ENCODE measurements at regions not wholly inside any gene's neighbourhood (a gene's known extent, or its start where the extent isn't known, plus 50 kb on each side); places are given as distances from the start of the nearest gene placed in this dataset.
"Not testable (repeated sequence)": the region's sequence is repeated elsewhere in the genome, so short reads cannot be mapped to it uniquely, and the experiment has no call there.

GRCh38 chr1:213790565-213790964 lies 197.2 kb upstream of the PROX1 start:
- DNase-seq (ENCODE audit: low spot score) = no peak
- H3K27me3 Mint-ChIP-seq (ENCODE audit: low read depth) = peaks cover 2% of the 10 kb centered on the region
- H3K36me3 Mint-ChIP-seq (ENCODE audit: low read depth) = no peaks in the 10 kb centered on the region
- no peaks in the 10 kb centered on the region for H3K9me3 Mint-ChIP-seq (ENCODE audit: low read depth)
- no peaks in the 10 kb centered on the region for H3K4me1 Mint-ChIP-seq (ENCODE audit: low read depth)
- no peak overlapping the region for H3K4me3 Mint-ChIP-seq (ENCODE audit: unreplicated experiment)
- TF ChIP-seq CTCF (IDR thresholded peaks at IDR 0.05) = no peak
- H3K27ac Mint-ChIP-seq (ENCODE audit: unreplicated experiment) = no peak overlapping the region

- H3K27me3 Mint-ChIP-seq (ENCODE audit: low read depth) = no peaks in the 10 kb centered on the region
These were observed 194.2 kb upstream of the PROX1 start for GRCh38 chr1:213793482-213794067.

GRCh38 chr1:213796525-213796924 lies 191.2 kb upstream of the PROX1 start:
- Mint-ChIP-seq H3K9me3 (ENCODE audit: low read depth) (peaks cover 5% of the 10 kb centered on the region), H3K27ac (ENCODE audit: unreplicated experiment) (no peak overlapping the region), H3K27me3 (ENCODE audit: low read depth) (no peaks in the 10 kb centered on the region), H3K4me1 (ENCODE audit: low read depth) (no peaks in the 10 kb centered on the region), H3K4me3 (ENCODE audit: unreplicated experiment) (no peak overlapping the region), H3K36me3 (ENCODE audit: low read depth) (no peaks in the 10 kb centered on the region)
- no peak for TF ChIP-seq CTCF (IDR thresholded peaks at IDR 0.05)
- no peak for DNase-seq (ENCODE audit: low spot score)

More at GRCh38 chr1:213793482-213794067, 194.2 kb upstream of the PROX1 start:
- Mint-ChIP-seq H3K4me3 (ENCODE audit: unreplicated experiment) (no peak overlapping the region), H3K4me1 (ENCODE audit: low read depth) (no peaks in the 10 kb centered on the region), H3K36me3 (ENCODE audit: low read depth) (no peaks in the 10 kb centered on the region), H3K27ac (ENCODE audit: unreplicated experiment) (no peak overlapping the region), H3K9me3 (ENCODE audit: low read depth) (peaks cover 4% of the 10 kb centered on the region)
- no peak for TF ChIP-seq CTCF (IDR thresholded peaks at IDR 0.05)
- DNase-seq (ENCODE audit: low spot score) = no peak

GRCh38 chr1:213808288-213808687 lies 179.5 kb upstream of the PROX1 start:
- peaks cover 22% of the 10 kb centered on the region for H3K9me3 Mint-ChIP-seq (ENCODE audit: low read depth)
- H3K4me1 Mint-ChIP-seq (ENCODE audit: low read depth); H3K36me3 Mint-ChIP-seq (ENCODE audit: low read depth); H3K27ac Mint-ChIP-seq (ENCODE audit: unreplicated experiment); DNase-seq (ENCODE audit: low spot score); H3K4me3 Mint-ChIP-seq (ENCODE audit: unreplicated experiment); H3K27me3 Mint-ChIP-seq (ENCODE audit: low read depth): not testable (repeated sequence)

GRCh38 chr1:213817156-213817555 lies 170.6 kb upstream of the PROX1 start:
- DNase-seq (ENCODE audit: low spot score) = no peak
- no peaks in the 10 kb centered on the region for H3K9me3 Mint-ChIP-seq (ENCODE audit: low read depth)
- no peak overlapping the region for H3K27ac Mint-ChIP-seq (ENCODE audit: unreplicated experiment)
- no peak overlapping the region for H3K4me3 Mint-ChIP-seq (ENCODE audit: unreplicated experiment)
- TF ChIP-seq CTCF (IDR thresholded peaks at IDR 0.05) = no peak
- no peaks in the 10 kb centered on the region for H3K4me1 Mint-ChIP-seq (ENCODE audit: low read depth)
- H3K27me3 Mint-ChIP-seq (ENCODE audit: low read depth) = no peaks in the 10 kb centered on the region
- no peaks in the 10 kb centered on the region for H3K36me3 Mint-ChIP-seq (ENCODE audit: low read depth)
